ENCODE measurements at regions not wholly inside any gene's neighbourhood (a gene's known extent, or its start where the extent isn't known, plus 50 kb on each side); places are given as distances from the start of the nearest gene placed in this dataset.

GRCh38 chr7:7098280-7098818, 84.0 kb upstream of the C1GALT1 start:
- TF ChIP-seq CTCF (IDR thresholded peaks at IDR 0.05; ENCODE audit: control extremely low read depth in 1 of 3, insufficient read depth in 1 of 3, low read depth in 1 of 3, low read length in 3 of 3) (no peak), POLR2A (IDR thresholded peaks at IDR 0.05; ENCODE audit: control extremely low read depth in 1 of 2, low read depth in 2 of 2, low read length in 2 of 2) (no peak), FOSL1 (IDR thresholded peaks at IDR 0.05; ENCODE audit: insufficient read depth, low read depth, low read length) (no peak), BCL11A (IDR thresholded peaks at IDR 0.05; ENCODE audit: low read depth in 2 of 2, low read length in 2 of 2) (no peak), BRCA1 (IDR thresholded peaks at IDR 0.05; ENCODE audit: low read depth, low read length) (no peak), TAF1 (IDR thresholded peaks at IDR 0.05; ENCODE audit: low read depth, low read length) (no peak), RXRA (IDR thresholded peaks at IDR 0.05; ENCODE audit: insufficient read depth, low read depth, low read length) (no peak)
- TF ChIP-seq, protein P1, sequence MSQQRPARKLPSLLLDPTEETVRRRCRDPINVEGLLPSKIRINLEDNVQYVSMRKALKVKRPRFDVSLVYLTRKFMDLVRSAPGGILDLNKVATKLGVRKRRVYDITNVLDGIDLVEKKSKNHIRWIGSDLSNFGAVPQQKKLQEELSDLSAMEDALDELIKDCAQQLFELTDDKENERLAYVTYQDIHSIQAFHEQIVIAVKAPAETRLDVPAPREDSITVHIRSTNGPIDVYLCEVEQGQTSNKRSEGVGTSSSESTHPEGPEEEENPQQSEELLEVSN (IDR thresholded peaks at IDR 0.05) = no peak
